GM12892 (cell line): ENCODE measurements at regions not wholly inside any gene's neighbourhood (a gene's known extent, or its start where the extent isn't known, plus 50 kb on each side); places are given as distances from the start of the nearest gene placed in this dataset.

Source experiments
- POLR2A ChIP-seq: IDR thresholded peaks from 2 replicates; pipeline ENCODE4 v1.6.1; 2011; ENCODE audit warnings: low read depth, low read length, control low read depth
- POLR2AphosphoS5 ChIP-seq: IDR thresholded peaks from 2 replicates; pipeline ENCODE4 v1.6.1; 2011; ENCODE audit warnings: low read depth, low read length, control low read depth
- TAF1 ChIP-seq: IDR thresholded peaks from 2 replicates; pipeline ENCODE4 v1.6.1; 2011; ENCODE audit warnings: low read depth, mild to moderate bottlenecking, control low read depth, low read length, borderline replicate concordance

GRCh38 chr7:68613405-68613804 is 984.9 kb upstream of the AUTS2 start:
- no peak for TF ChIP-seq TAF1
- TF ChIP-seq POLR2AphosphoS5 = no peak
- TF ChIP-seq POLR2A = no peak
